Activated CD4-positive, alpha-beta memory T cell treated with anti-CD3 and anti-CD28 coated beads for 36 hours (primary cell): ENCODE measurements at regions not wholly inside any gene's neighbourhood (a gene's known extent, or its start where the extent isn't known, plus 50 kb on each side); places are given as distances from the start of the nearest gene placed in this dataset.

Experiments
- CTCF ChIA-PET: fragments of 350-600 bp; sonication (Branson Sonifier 250); formaldehyde crosslinking; loops from one replicate; lab custom pipeline; 2021; ENCODE audit warnings: antibody characterized with exemption, inconsistent platforms; lab: Charles Lee
- POLR2A ChIA-PET: fragments of 350-600 bp; sonication (Branson Sonifier 250); formaldehyde crosslinking; loops from one replicate; lab custom pipeline; 2021; ENCODE audit warnings: antibody characterized with exemption; lab: Charles Lee
- DNase-seq: peaks from one replicate; pipeline ENCODE4 v3.0.0-alpha.2; 2020
- H3K27ac Mint-ChIP-seq: one replicate; pipeline ENCODE4 v1.8.0; 2021; ENCODE audit warnings: mixed read lengths
- H3K27me3 Mint-ChIP-seq: one replicate; pipeline ENCODE4 v1.8.0; 2021; ENCODE audit warnings: mixed read lengths
- H3K36me3 Mint-ChIP-seq: one replicate; pipeline ENCODE4 v1.8.0; 2021; ENCODE audit warnings: mixed read lengths
- H3K4me1 Mint-ChIP-seq: one replicate; pipeline ENCODE4 v1.8.0; 2021; ENCODE audit warnings: low read depth, mixed read lengths
- H3K4me3 Mint-ChIP-seq: one replicate; pipeline ENCODE4 v1.8.0; 2021; ENCODE audit warnings: mild to moderate bottlenecking, mixed read lengths
- H3K9me3 Mint-ChIP-seq: one replicate; pipeline ENCODE4 v1.8.0; 2021; ENCODE audit warnings: mixed read lengths
- intact Hi-C: fragments of 100-400 bp; cut with micrococcal nuclease; formaldehyde crosslinking; loops from one replicate; pipeline ENCODE4 v1.15.1; 2023

- no peak overlapping the region for H3K4me3 Mint-ChIP-seq
- DNase-seq: no peak
- intact Hi-C loops: no loop called here
- no peak overlapping the region for H3K27ac Mint-ChIP-seq
- no peaks in the 10 kb centered on the region for H3K36me3 Mint-ChIP-seq
- ChIA-PET POLR2A (no interaction called here), CTCF (interaction anchor here (1.3 kb wide), 1 partner anchor 13 kb away, joined by 3 read pairs; no protein-coding TSS in a partner anchor)
- H3K4me1 Mint-ChIP-seq: no peaks in the 10 kb centered on the region
- H3K9me3 Mint-ChIP-seq: peaks cover 2% of the 10 kb centered on the region
- H3K27me3 Mint-ChIP-seq: no peaks in the 10 kb centered on the region
Measured at GRCh38 chr5:118778941-118779340, 209.4 kb downstream of the DTWD2 start.

- H3K4me1 Mint-ChIP-seq: no peaks in the 10 kb centered on the region
- no peak overlapping the region for H3K27ac Mint-ChIP-seq
- ChIA-PET POLR2A (no interaction called here), CTCF (no interaction called here)
- no peak overlapping the region for H3K4me3 Mint-ChIP-seq
- peaks cover 2% of the 10 kb centered on the region for H3K9me3 Mint-ChIP-seq
- no peak for DNase-seq
- intact Hi-C loops: no loop called here
- no peaks in the 10 kb centered on the region for H3K27me3 Mint-ChIP-seq
- no peaks in the 10 kb centered on the region for H3K36me3 Mint-ChIP-seq
Measured at GRCh38 chr5:118777189-118777736, 211.1 kb downstream of the DTWD2 start.

GRCh38 chr5:118776755-118777154, 211.6 kb downstream of the DTWD2 start:
- H3K9me3 Mint-ChIP-seq: no peaks in the 10 kb centered on the region
- H3K27ac Mint-ChIP-seq: no peak overlapping the region
- H3K27me3 Mint-ChIP-seq: peaks cover under 1% of the 10 kb centered on the region
- ChIA-PET POLR2A (no interaction called here), CTCF (no interaction called here)
- intact Hi-C loops: no loop called here
- H3K4me1 Mint-ChIP-seq: no peaks in the 10 kb centered on the region
- H3K4me3 Mint-ChIP-seq: no peak overlapping the region
- H3K36me3 Mint-ChIP-seq: no peaks in the 10 kb centered on the region
- DNase-seq: no peak

GRCh38 chr5:118775790-118776499, 212.4 kb downstream of the DTWD2 start:
- no peaks in the 10 kb centered on the region for H3K4me1 Mint-ChIP-seq
- H3K36me3 Mint-ChIP-seq: no peaks in the 10 kb centered on the region
- intact Hi-C loops: no loop called here
- H3K4me3 Mint-ChIP-seq: no peak overlapping the region
- H3K9me3 Mint-ChIP-seq: no peaks in the 10 kb centered on the region
- ChIA-PET CTCF (interaction anchor here (1.4 kb wide), 1 partner anchor 15 kb away, joined by 3 read pairs; no protein-coding TSS in a partner anchor), POLR2A (no interaction called here)
- DNase-seq: no peak
- peaks cover 3% of the 10 kb centered on the region for H3K27me3 Mint-ChIP-seq
- H3K27ac Mint-ChIP-seq: no peak overlapping the region

GRCh38 chr5:118768607-118769175, 219.7 kb downstream of the DTWD2 start:
- intact Hi-C loops: no loop called here
- ChIA-PET POLR2A (no interaction called here), CTCF (no interaction called here)
- DNase-seq: no peak
- Mint-ChIP-seq H3K9me3 (no peaks in the 10 kb centered on the region), H3K27ac (no peak overlapping the region), H3K4me3 (no peak overlapping the region), H3K27me3 (peaks cover 3% of the 10 kb centered on the region), H3K36me3 (no peaks in the 10 kb centered on the region), H3K4me1 (no peaks in the 10 kb centered on the region)

GRCh38 chr5:118762291-118762690, 226.1 kb downstream of the DTWD2 start:
- POLR2A ChIA-PET: no interaction called here
- H3K4me1 Mint-ChIP-seq: no peaks in the 10 kb centered on the region

GRCh38 chr5:118761814-118762213, 226.5 kb downstream of the DTWD2 start:
- Mint-ChIP-seq H3K4me3 (no peak overlapping the region), H3K36me3 (no peaks in the 10 kb centered on the region), H3K9me3 (no peaks in the 10 kb centered on the region), H3K27me3 (no peaks in the 10 kb centered on the region), H3K27ac (no peak overlapping the region), H3K4me1 (no peaks in the 10 kb centered on the region)
- DNase-seq: no peak
- CTCF ChIA-PET: interaction anchor here (0.6 kb wide), 1 partner anchor 201 kb away, joined by 3 read pairs; no protein-coding TSS in a partner anchor
- POLR2A ChIA-PET: no interaction called here
- intact Hi-C loops: no loop called here

More at GRCh38 chr5:118762291-118762690, 226.1 kb downstream of the DTWD2 start:
- Mint-ChIP-seq H3K4me3 (no peak overlapping the region), H3K9me3 (no peaks in the 10 kb centered on the region), H3K36me3 (no peaks in the 10 kb centered on the region), H3K27ac (no peak overlapping the region), H3K27me3 (no peaks in the 10 kb centered on the region)
- CTCF ChIA-PET: no interaction called here
- no peak for DNase-seq
- intact Hi-C loops: no loop called here

GRCh38 chr5:118752969-118753368, 235.4 kb downstream of the DTWD2 start:
- Mint-ChIP-seq H3K27me3 (no peaks in the 10 kb centered on the region), H3K4me3 (no peak overlapping the region), H3K4me1 (no peaks in the 10 kb centered on the region), H3K9me3 (no peaks in the 10 kb centered on the region), H3K36me3 (no peaks in the 10 kb centered on the region), H3K27ac (no peak overlapping the region)
- no peak for DNase-seq
- ChIA-PET CTCF (no interaction called here), POLR2A (no interaction called here)
- intact Hi-C loops: no loop called here

- CTCF ChIA-PET: no interaction called here
- Mint-ChIP-seq H3K9me3 (no peaks in the 10 kb centered on the region), H3K4me3 (no peak overlapping the region), H3K4me1 (no peaks in the 10 kb centered on the region), H3K36me3 (no peaks in the 10 kb centered on the region), H3K27ac (no peak overlapping the region), H3K27me3 (no peaks in the 10 kb centered on the region)
- DNase-seq: no peak
- POLR2A ChIA-PET: no interaction called here
- intact Hi-C loops: no loop called here
Measured at GRCh38 chr5:118736396-118736795, 252.0 kb downstream of the DTWD2 start.

GRCh38 chr5:118733394-118733793, 255.0 kb downstream of the DTWD2 start:
- H3K4me1 Mint-ChIP-seq: no peaks in the 10 kb centered on the region
- no peaks in the 10 kb centered on the region for H3K9me3 Mint-ChIP-seq
- no peak for DNase-seq
- no peak overlapping the region for H3K27ac Mint-ChIP-seq
- no peaks in the 10 kb centered on the region for H3K36me3 Mint-ChIP-seq
- intact Hi-C loops: no loop called here
- CTCF ChIA-PET: no interaction called here
- H3K4me3 Mint-ChIP-seq: no peak overlapping the region
- POLR2A ChIA-PET: no interaction called here
- H3K27me3 Mint-ChIP-seq: no peaks in the 10 kb centered on the region

GRCh38 chr5:118728191-118728590, 260.2 kb downstream of the DTWD2 start:
- Mint-ChIP-seq H3K27me3 (no peaks in the 10 kb centered on the region), H3K36me3 (no peaks in the 10 kb centered on the region), H3K27ac (no peak overlapping the region), H3K4me1 (no peaks in the 10 kb centered on the region), H3K4me3 (no peak overlapping the region), H3K9me3 (no peaks in the 10 kb centered on the region)
- intact Hi-C loops: no loop called here
- POLR2A ChIA-PET: no interaction called here
- CTCF ChIA-PET: no interaction called here
- DNase-seq: no peak

- no peak overlapping the region for H3K27ac Mint-ChIP-seq
- no peaks in the 10 kb centered on the region for H3K9me3 Mint-ChIP-seq
- no peak for DNase-seq
- ChIA-PET CTCF (no interaction called here), POLR2A (no interaction called here)
- no peaks in the 10 kb centered on the region for H3K27me3 Mint-ChIP-seq
- H3K4me3 Mint-ChIP-seq: no peak overlapping the region
- no peaks in the 10 kb centered on the region for H3K4me1 Mint-ChIP-seq
- intact Hi-C loops: no loop called here
- no peaks in the 10 kb centered on the region for H3K36me3 Mint-ChIP-seq
Measured at GRCh38 chr5:118726891-118727290, 261.5 kb downstream of the DTWD2 start.

GRCh38 chr5:118723021-118723338, 265.4 kb downstream of the DTWD2 start:
- peaks cover 3% of the 10 kb centered on the region for H3K9me3 Mint-ChIP-seq
- H3K27ac Mint-ChIP-seq: no peak overlapping the region
- no peak overlapping the region for H3K4me3 Mint-ChIP-seq
- no peaks in the 10 kb centered on the region for H3K4me1 Mint-ChIP-seq
- no peaks in the 10 kb centered on the region for H3K27me3 Mint-ChIP-seq
- CTCF ChIA-PET: no interaction called here
- POLR2A ChIA-PET: no interaction called here
- intact Hi-C loops: no loop called here
- no peak for DNase-seq
- no peaks in the 10 kb centered on the region for H3K36me3 Mint-ChIP-seq
